ENCODE measurements at regions not wholly inside any gene's neighbourhood (a gene's known extent, or its start where the extent isn't known, plus 50 kb on each side); places are given as distances from the start of the nearest gene placed in this dataset.

DNA sequence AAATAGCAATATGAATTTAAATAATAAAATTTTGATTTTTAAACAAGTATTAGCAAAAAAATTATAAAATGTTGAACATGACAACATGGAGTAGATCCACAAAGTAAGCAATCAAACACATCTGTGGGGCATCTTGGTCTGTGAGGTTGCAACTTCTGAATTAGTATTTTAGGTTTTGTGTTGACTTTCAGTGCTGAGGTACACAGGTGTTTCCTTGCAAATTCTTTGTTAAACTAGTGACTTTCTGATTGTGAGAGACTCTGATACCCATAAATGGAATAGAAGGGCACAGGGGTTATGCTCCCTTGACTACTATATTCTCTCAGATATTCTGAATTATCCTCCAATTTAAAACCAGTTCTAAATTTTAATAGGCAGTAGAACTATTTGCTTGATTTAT lies 841.7 kb downstream of the CDH8 start:
- TF ChIP-seq, protein P1, sequence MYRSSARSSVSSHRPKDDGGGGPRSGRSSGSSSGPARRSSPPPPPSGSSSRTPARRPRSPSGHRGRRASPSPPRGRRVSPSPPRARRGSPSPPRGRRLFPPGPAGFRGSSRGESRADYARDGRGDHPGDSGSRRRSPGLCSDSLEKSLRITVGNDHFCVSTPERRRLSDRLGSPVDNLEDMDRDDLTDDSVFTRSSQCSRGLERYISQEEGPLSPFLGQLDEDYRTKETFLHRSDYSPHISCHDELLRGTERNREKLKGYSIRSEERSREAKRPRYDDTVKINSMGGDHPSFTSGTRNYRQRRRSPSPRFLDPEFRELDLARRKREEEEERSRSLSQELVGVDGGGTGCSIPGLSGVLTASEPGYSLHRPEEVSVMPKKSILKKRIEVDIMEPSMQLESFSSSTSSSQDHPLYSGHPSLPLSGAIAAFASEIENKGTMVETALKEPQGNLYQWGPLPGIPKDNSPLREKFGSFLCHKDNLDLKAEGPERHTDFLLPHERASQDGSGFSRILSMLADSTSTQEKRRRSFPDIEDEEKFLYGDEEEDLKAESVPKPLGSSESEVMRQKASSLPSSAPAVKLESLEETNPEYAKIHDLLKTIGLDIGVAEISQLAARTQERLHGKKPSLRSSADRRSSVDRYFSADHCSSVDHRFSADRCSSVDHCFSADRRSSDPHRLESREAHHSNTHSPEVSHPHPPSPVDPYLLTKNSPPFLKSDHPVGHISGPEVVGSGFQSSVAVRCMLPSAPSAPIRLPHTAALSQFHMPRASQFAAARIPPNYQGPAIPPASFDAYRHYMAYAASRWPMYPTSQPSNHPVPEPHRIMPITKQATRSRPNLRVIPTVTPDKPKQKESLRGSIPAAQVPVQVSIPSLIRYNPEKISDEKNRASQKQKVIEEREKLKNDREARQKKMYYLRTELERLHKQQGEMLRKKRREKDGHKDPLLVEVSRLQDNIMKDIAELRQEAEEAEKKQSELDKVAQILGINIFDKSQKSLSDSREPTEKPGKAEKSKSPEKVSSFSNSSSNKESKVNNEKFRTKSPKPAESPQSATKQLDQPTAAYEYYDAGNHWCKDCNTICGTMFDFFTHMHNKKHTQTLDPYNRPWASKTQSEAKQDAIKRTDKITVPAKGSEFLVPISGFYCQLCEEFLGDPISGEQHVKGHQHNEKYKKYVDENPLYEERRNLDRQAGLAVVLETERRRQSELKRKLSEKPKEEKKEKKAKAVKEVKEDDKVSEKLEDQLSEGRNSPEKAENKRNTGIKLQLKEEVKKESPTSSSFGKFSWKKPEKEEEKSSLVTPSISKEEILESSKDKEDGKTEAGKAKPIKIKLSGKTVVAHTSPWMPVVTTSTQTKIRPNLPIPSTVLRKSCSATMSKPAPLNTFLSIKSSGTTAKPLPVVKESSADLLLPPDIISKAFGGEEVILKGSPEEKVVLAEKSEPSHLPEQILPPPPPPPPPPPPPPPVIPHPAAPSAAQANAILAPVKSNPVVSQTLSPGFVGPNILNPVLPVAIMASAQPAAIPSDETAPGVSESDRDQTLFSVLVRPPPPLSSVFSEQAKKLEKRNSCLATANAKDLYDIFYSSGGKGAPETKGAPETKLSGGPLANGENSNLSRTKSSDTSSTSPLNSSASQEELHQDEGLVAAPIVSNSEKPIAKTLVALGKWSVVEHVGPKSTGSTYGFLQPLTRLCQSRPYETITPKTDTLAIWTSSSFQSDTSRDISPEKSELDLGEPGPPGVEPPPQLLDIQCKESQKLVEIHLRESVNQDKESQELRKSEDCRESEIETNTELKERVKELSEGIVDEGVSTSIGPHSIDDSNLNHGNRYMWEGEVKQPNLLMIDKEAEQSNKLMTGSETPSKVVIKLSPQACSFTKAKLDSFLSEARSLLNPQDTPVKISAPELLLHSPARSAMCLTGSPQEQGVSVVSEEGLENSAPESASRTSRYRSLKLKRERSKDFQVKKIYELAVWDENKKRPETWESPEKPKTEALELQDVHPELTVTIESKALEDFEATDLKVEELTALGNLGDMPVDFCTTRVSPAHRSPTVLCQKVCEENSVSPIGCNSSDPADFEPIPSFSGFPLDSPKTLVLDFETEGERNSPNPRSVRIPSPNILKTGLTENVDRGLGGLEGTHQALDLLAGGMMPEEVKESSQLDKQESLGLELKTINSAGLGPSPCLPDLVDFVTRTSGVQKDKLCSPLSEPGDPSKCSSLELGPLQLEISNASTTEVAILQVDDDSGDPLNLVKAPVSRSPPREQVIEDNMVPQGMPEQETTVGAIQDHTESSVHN (IDR thresholded peaks at IDR 0.05; ENCODE audit: borderline replicate concordance in 1 of 2, low read depth in 1 of 2), result no peak
- TF ChIP-seq, protein P2, sequence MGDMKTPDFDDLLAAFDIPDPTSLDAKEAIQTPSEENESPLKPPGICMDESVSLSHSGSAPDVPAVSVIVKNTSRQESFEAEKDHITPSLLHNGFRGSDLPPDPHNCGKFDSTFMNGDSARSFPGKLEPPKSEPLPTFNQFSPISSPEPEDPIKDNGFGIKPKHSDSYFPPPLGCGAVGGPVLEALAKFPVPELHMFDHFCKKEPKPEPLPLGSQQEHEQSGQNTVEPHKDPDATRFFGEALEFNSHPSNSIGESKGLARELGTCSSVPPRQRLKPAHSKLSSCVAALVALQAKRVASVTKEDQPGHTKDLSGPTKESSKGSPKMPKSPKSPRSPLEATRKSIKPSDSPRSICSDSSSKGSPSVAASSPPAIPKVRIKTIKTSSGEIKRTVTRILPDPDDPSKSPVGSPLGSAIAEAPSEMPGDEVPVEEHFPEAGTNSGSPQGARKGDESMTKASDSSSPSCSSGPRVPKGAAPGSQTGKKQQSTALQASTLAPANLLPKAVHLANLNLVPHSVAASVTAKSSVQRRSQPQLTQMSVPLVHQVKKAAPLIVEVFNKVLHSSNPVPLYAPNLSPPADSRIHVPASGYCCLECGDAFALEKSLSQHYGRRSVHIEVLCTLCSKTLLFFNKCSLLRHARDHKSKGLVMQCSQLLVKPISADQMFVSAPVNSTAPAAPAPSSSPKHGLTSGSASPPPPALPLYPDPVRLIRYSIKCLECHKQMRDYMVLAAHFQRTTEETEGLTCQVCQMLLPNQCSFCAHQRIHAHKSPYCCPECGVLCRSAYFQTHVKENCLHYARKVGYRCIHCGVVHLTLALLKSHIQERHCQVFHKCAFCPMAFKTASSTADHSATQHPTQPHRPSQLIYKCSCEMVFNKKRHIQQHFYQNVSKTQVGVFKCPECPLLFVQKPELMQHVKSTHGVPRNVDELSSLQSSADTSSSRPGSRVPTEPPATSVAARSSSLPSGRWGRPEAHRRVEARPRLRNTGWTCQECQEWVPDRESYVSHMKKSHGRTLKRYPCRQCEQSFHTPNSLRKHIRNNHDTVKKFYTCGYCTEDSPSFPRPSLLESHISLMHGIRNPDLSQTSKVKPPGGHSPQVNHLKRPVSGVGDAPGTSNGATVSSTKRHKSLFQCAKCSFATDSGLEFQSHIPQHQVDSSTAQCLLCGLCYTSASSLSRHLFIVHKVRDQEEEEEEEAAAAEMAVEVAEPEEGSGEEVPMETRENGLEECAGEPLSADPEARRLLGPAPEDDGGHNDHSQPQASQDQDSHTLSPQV (IDR thresholded peaks at IDR 0.05), result no peak
- no peak for TF ChIP-seq CAMTA2 (CRISPR knock-in tag; conservative IDR thresholded peaks at IDR 0.05)
- TF ChIP-seq, protein P3, sequence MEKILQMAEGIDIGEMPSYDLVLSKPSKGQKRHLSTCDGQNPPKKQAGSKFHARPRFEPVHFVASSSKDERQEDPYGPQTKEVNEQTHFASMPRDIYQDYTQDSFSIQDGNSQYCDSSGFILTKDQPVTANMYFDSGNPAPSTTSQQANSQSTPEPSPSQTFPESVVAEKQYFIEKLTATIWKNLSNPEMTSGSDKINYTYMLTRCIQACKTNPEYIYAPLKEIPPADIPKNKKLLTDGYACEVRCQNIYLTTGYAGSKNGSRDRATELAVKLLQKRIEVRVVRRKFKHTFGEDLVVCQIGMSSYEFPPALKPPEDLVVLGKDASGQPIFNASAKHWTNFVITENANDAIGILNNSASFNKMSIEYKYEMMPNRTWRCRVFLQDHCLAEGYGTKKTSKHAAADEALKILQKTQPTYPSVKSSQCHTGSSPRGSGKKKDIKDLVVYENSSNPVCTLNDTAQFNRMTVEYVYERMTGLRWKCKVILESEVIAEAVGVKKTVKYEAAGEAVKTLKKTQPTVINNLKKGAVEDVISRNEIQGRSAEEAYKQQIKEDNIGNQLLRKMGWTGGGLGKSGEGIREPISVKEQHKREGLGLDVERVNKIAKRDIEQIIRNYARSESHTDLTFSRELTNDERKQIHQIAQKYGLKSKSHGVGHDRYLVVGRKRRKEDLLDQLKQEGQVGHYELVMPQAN (IDR thresholded peaks at IDR 0.05; ENCODE audit: borderline replicate concordance), result no peak
